GM23338 (cell line): ENCODE measurements at regions not wholly inside any gene's neighbourhood (a gene's known extent, or its start where the extent isn't known, plus 50 kb on each side); places are given as distances from the start of the nearest gene placed in this dataset.

Source experiments
- ATAC-seq: fragments of 200-7000 bp; cut with Tn5 transposase; 3 replicates; pipeline ENCODE4 v1.9.1; 2020
- DNase-seq: peaks from one replicate; pipeline ENCODE4 v3.0.0-alpha.2; 2015; ENCODE audit warnings: low spot score
- H2AFZ ChIP-seq: fragments of 200-600 bp; sonication (generic); 2 replicates; pipeline ENCODE4 v1.8.0; 2016; ENCODE audit warnings: antibody characterized with exemption, mild to moderate bottlenecking, moderate library complexity
- H3F3A ChIP-seq: fragments of 200-600 bp; sonication (generic); replicated peaks from 2 replicates; pipeline ENCODE4 v1.8.0; 2017; ENCODE audit warnings: antibody characterized with exemption, mixed run types, low read depth
- H3K27ac ChIP-seq: fragments of 200-600 bp; sonication (generic); 2 replicates; pipeline ENCODE4 v1.6.1; 2016; ENCODE audit warnings: low read depth
- H3K27me3 ChIP-seq: fragments of 200-600 bp; sonication (generic); 2 replicates; pipeline ENCODE4 v1.8.0; 2016; ENCODE audit warnings: mild to moderate bottlenecking, mixed run types, moderate library complexity; ENCODE audit not compliant: insufficient read depth
- H3K36me3 ChIP-seq: fragments of 200-600 bp; sonication (generic); 2 replicates; pipeline ENCODE4 v1.8.0; 2016; ENCODE audit warnings: mild to moderate bottlenecking; ENCODE audit not compliant: insufficient read depth
- H3K4me1 ChIP-seq: fragments of 200-600 bp; sonication (generic); 2 replicates; pipeline ENCODE4 v1.8.0; 2016; ENCODE audit warnings: mild to moderate bottlenecking, moderate library complexity; ENCODE audit not compliant: insufficient read depth
- H3K4me2 ChIP-seq: fragments of 200-600 bp; sonication (generic); 2 replicates; pipeline ENCODE4 v1.7.1; 2017; ENCODE audit warnings: mixed run types
- H3K4me3 ChIP-seq: fragments of 200-600 bp; sonication (generic); 2 replicates; pipeline ENCODE4 v1.6.1; 2016; ENCODE audit warnings: mixed run types
- H3K79me2 ChIP-seq: fragments of 200-600 bp; sonication (generic); replicated peaks from 2 replicates; pipeline ENCODE4 v1.8.0; 2017; ENCODE audit warnings: mild to moderate bottlenecking; ENCODE audit not compliant: insufficient read depth
- H3K9me2 ChIP-seq: fragments of 200-600 bp; sonication (generic); 2 replicates; pipeline ENCODE4 v1.8.0; 2017; ENCODE audit not compliant: insufficient read depth
- H4K20me1 ChIP-seq: fragments of 200-600 bp; sonication (generic); replicated peaks from 2 replicates; pipeline ENCODE4 v1.8.0; 2017; ENCODE audit warnings: mild to moderate bottlenecking; ENCODE audit not compliant: insufficient read depth
- H3K27ac Mint-ChIP-seq: 2 replicates; pipeline ENCODE4 v1.8.0; 2020; ENCODE audit warnings: inconsistent platforms, mild to moderate bottlenecking, moderate library complexity, mixed read lengths
- H3K27me3 Mint-ChIP-seq: 3 replicates; pipeline ENCODE4 v1.8.0; 2022; ENCODE audit warnings: low read depth, mild to moderate bottlenecking, moderate library complexity, mixed read lengths, inconsistent platforms; ENCODE audit not compliant: insufficient read depth, poor library complexity
- H3K36me3 Mint-ChIP-seq: 3 replicates; pipeline ENCODE4 v1.8.0; 2021; ENCODE audit warnings: low read depth, mild to moderate bottlenecking, inconsistent platforms, moderate library complexity, mixed read lengths
- H3K4me1 Mint-ChIP-seq: 3 replicates; pipeline ENCODE4 v1.8.0; 2020; ENCODE audit warnings: mild to moderate bottlenecking, inconsistent platforms, mixed read lengths
- H3K4me3 Mint-ChIP-seq: 3 replicates; pipeline ENCODE4 v1.8.0; 2021; ENCODE audit warnings: moderate library complexity, mild to moderate bottlenecking, inconsistent platforms, mixed read lengths
- H3K9me3 Mint-ChIP-seq: 3 replicates; pipeline ENCODE4 v1.8.0; 2020; ENCODE audit warnings: moderate library complexity, mild to moderate bottlenecking, inconsistent platforms, mixed read lengths
- CREB1 ChIP-seq: fragments of 250-450 bp; sonication (Bioruptor Pico); IDR thresholded peaks from 2 replicates; pipeline ENCODE4 v1.5.0; 2020; ENCODE audit warnings: low read depth, mild to moderate bottlenecking, moderate library complexity
- ZNF114 ChIP-seq: fragments of 250-450 bp; sonication (Bioruptor Pico); IDR thresholded peaks from 2 replicates; pipeline ENCODE4 v1.5.0; 2020; ENCODE audit warnings: mild to moderate bottlenecking, moderate library complexity
- ZNF331 ChIP-seq: fragments of 250-450 bp; sonication (Bioruptor Pico); IDR thresholded peaks from 2 replicates; pipeline ENCODE4 v1.5.0; 2020; ENCODE audit warnings: low read depth, mild to moderate bottlenecking, moderate library complexity
- TF ChIP-seq, protein P1 (sequence below), 2 experiments: fragments of 200-600 bp in 1 of 2; sonication (generic) in 1 of 2; conservative IDR thresholded peaks; 2 replicates each; pipeline versions ENCODE4 v1.5.1 to v1.6.1; 2016 to 2017; ENCODE audit warnings: antibody characterized with exemption in 2 of 2, low read depth in 2 of 2, mild to moderate bottlenecking in 2 of 2, moderate library complexity in 1 of 2
- TF ChIP-seq, protein P2 (sequence below): fragments of 250-450 bp; sonication (Bioruptor Pico); IDR thresholded peaks from 2 replicates; pipeline ENCODE4 v1.5.0; 2020; ENCODE audit warnings: mild to moderate bottlenecking, moderate library complexity
- TF ChIP-seq, protein P3 (sequence below): IDR thresholded peaks from 2 replicates; pipeline ENCODE4 v1.6.1; 2016; ENCODE audit warnings: antibody characterized with exemption

GRCh38 chr9:106423575-106423974 lies 439.4 kb upstream of the ZNF462 start:
- H3K9me2 ChIP-seq = 0 out of 2 replicates have a peak, but pooled peaks cover 5% of the 10 kb centered on the region
- Mint-ChIP-seq H3K9me3 (no peaks in the 10 kb centered on the region), H3K27ac (no peak overlapping the region), H3K36me3 (no peaks in the 10 kb centered on the region), H3K4me3 (no peak overlapping the region), H3K27me3 (peaks cover 4% of the 10 kb centered on the region), H3K4me1 (peaks cover 21% of the 10 kb centered on the region)
- DNase-seq = no peak
- H3F3A ChIP-seq = no peaks in the 10 kb centered on the region
- TF ChIP-seq, protein P1, sequence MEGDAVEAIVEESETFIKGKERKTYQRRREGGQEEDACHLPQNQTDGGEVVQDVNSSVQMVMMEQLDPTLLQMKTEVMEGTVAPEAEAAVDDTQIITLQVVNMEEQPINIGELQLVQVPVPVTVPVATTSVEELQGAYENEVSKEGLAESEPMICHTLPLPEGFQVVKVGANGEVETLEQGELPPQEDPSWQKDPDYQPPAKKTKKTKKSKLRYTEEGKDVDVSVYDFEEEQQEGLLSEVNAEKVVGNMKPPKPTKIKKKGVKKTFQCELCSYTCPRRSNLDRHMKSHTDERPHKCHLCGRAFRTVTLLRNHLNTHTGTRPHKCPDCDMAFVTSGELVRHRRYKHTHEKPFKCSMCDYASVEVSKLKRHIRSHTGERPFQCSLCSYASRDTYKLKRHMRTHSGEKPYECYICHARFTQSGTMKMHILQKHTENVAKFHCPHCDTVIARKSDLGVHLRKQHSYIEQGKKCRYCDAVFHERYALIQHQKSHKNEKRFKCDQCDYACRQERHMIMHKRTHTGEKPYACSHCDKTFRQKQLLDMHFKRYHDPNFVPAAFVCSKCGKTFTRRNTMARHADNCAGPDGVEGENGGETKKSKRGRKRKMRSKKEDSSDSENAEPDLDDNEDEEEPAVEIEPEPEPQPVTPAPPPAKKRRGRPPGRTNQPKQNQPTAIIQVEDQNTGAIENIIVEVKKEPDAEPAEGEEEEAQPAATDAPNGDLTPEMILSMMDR (conservative IDR thresholded peaks at IDR 0.05; ENCODE audit: low read depth in 2 of 2) = no peak
- no peaks in the 10 kb centered on the region for H3K36me3 ChIP-seq
- H3K27ac ChIP-seq = no peak overlapping the region
- ATAC-seq = no peak
- no peaks in the 10 kb centered on the region for H3K79me2 ChIP-seq
- H3K4me2 ChIP-seq = no peak overlapping the region
- H2AFZ ChIP-seq = no peak overlapping the region
- no peaks in the 10 kb centered on the region for H3K27me3 ChIP-seq
- H3K4me3 ChIP-seq = no peak overlapping the region
- H3K4me1 ChIP-seq = peaks cover 14% of the 10 kb centered on the region; the same call in 1 of the 2 replicates
- H4K20me1 ChIP-seq = no peaks in the 10 kb centered on the region

DNA sequence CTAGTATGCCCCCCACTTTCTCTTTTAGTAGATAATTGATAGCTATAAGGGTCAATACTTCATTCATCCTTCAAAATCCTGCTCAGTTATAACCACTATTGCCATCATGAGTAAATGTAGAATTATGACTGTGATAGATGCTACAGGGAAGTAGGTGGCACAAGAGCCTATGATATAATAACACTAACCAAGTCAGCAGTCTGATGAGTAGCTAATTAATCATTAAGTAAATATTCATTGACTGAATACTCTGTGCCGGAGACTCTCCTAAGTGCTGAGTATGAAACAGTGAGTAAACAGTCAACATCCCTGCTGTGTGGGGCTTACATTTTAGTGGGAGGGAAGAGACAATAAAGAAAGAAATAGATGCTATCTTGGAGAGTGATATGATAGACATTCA lies 430.3 kb upstream of the ZNF462 start:
- Histone ChIP-seq H3K9me2 (peaks cover 19% of the 10 kb centered on the region), H3K27me3 (no peaks in the 10 kb centered on the region), H3K4me1 (peaks cover 3% of the 10 kb centered on the region; the same call in 1 of the 2 replicates), H3K27ac (no peak overlapping the region), H4K20me1 (no peaks in the 10 kb centered on the region), H3K4me2 (no peak overlapping the region), H2AFZ (no peak overlapping the region), H3K4me3 (no peak overlapping the region), H3K36me3 (no peaks in the 10 kb centered on the region), H3K79me2 (no peaks in the 10 kb centered on the region), H3F3A (no peaks in the 10 kb centered on the region)
- no peaks in the 10 kb centered on the region; the same call in 2 of the 3 replicates for H3K9me3 Mint-ChIP-seq
- H3K36me3 Mint-ChIP-seq = no peaks in the 10 kb centered on the region
- DNase-seq (no peak), ATAC-seq (no peak)
- peaks cover 5% of the 10 kb centered on the region; the same call in 1 of the 3 replicates for H3K4me1 Mint-ChIP-seq
- H3K4me3 Mint-ChIP-seq = no peak overlapping the region
- H3K27ac Mint-ChIP-seq = no peak overlapping the region
- H3K27me3 Mint-ChIP-seq = peaks cover 3% of the 10 kb centered on the region
- TF ChIP-seq, protein P2, sequence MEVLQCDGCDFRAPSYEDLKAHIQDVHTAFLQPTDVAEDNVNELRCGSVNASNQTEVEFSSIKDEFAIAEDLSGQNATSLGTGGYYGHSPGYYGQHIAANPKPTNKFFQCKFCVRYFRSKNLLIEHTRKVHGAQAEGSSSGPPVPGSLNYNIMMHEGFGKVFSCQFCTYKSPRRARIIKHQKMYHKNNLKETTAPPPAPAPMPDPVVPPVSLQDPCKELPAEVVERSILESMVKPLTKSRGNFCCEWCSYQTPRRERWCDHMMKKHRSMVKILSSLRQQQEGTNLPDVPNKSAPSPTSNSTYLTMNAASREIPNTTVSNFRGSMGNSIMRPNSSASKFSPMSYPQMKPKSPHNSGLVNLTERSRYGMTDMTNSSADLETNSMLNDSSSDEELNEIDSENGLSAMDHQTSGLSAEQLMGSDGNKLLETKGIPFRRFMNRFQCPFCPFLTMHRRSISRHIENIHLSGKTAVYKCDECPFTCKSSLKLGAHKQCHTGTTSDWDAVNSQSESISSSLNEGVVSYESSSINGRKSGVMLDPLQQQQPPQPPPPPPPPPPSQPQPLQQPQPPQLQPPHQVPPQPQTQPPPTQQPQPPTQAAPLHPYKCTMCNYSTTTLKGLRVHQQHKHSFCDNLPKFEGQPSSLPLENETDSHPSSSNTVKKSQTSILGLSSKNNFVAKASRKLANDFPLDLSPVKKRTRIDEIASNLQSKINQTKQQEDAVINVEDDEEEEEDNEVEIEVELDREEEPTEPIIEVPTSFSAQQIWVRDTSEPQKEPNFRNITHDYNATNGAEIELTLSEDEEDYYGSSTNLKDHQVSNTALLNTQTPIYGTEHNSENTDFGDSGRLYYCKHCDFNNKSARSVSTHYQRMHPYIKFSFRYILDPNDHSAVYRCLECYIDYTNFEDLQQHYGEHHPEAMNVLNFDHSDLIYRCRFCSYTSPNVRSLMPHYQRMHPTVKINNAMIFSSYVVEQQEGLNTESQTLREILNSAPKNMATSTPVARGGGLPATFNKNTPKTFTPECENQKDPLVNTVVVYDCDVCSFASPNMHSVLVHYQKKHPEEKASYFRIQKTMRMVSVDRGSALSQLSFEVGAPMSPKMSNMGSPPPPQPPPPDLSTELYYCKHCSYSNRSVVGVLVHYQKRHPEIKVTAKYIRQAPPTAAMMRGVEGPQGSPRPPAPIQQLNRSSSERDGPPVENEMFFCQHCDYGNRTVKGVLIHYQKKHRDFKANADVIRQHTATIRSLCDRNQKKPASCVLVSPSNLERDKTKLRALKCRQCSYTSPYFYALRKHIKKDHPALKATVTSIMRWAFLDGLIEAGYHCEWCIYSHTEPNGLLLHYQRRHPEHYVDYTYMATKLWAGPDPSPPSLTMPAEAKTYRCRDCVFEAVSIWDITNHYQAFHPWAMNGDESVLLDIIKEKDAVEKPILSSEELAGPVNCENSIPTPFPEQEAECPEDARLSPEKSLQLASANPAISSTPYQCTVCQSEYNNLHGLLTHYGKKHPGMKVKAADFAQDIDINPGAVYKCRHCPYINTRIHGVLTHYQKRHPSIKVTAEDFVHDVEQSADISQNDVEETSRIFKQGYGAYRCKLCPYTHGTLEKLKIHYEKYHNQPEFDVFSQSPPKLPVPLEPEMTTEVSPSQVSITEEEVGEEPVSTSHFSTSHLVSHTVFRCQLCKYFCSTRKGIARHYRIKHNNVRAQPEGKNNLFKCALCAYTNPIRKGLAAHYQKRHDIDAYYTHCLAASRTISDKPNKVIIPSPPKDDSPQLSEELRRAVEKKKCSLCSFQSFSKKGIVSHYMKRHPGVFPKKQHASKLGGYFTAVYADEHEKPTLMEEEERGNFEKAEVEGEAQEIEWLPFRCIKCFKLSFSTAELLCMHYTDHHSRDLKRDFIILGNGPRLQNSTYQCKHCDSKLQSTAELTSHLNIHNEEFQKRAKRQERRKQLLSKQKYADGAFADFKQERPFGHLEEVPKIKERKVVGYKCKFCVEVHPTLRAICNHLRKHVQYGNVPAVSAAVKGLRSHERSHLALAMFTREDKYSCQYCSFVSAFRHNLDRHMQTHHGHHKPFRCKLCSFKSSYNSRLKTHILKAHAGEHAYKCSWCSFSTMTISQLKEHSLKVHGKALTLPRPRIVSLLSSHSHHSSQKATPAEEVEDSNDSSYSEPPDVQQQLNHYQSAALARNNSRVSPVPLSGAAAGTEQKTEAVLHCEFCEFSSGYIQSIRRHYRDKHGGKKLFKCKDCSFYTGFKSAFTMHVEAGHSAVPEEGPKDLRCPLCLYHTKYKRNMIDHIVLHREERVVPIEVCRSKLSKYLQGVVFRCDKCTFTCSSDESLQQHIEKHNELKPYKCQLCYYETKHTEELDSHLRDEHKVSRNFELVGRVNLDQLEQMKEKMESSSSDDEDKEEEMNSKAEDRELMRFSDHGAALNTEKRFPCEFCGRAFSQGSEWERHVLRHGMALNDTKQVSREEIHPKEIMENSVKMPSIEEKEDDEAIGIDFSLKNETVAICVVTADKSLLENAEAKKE = no peak
- TF ChIP-seq, protein P3, sequence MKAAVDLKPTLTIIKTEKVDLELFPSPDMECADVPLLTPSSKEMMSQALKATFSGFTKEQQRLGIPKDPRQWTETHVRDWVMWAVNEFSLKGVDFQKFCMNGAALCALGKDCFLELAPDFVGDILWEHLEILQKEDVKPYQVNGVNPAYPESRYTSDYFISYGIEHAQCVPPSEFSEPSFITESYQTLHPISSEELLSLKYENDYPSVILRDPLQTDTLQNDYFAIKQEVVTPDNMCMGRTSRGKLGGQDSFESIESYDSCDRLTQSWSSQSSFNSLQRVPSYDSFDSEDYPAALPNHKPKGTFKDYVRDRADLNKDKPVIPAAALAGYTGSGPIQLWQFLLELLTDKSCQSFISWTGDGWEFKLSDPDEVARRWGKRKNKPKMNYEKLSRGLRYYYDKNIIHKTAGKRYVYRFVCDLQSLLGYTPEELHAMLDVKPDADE = no peak
- no peak for TF ChIP-seq CREB1 (CRISPR knock-in tag)
- no peak for TF ChIP-seq ZNF114 (CRISPR knock-in tag)
- no peak for TF ChIP-seq ZNF331 (CRISPR knock-in tag)
- TF ChIP-seq, protein P1 (conservative IDR thresholded peaks at IDR 0.05; ENCODE audit: low read depth in 2 of 2) = no peak
